Left kidney (tissue), 1 donor: ENCODE measurements at regions not wholly inside any gene's neighbourhood (a gene's known extent, or its start where the extent isn't known, plus 50 kb on each side); places are given as distances from the start of the nearest gene placed in this dataset.

Source experiments
- DNase-seq: peaks from one replicate; pipeline ENCODE4 v3.0.0-alpha.2; 2013

DNA sequence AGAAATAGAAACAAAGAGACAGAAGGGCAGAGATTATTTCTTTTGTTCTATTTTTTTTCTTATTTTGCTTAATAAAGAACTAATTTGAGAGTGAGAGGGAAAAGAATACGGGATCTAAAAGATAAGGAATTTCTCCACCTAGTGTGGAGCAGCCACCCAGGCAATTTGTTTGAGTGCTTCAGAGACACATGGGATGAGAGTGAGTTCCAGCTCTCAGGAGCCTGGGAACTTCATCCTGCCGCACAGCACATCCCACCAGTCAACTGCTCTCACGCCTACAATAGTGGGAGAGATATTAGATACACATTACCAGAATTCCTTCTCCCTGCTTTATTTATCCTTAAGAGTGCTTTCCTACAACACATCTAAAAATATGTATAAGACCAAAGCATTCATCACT is 946.4 kb downstream of the PDHA2 start:
- no peak for DNase-seq

DNA sequence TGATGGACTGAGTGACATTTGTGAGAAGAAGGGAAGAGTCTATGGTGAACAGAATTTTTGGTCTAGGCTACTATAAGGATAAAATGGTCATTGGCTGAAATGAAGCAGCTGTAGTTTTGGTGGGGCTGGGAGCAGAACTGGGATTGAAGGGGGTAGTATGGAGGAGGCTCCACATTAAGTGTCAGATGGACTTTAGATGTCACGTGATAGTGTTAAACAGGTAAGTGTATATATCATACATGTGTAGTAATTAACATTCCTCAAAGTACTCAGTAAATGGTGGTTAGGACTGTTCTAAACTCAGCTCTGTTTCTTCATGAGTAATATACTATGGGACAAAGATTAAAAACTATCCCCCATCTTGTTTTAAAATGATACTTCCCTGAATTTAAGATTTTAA is 947.9 kb downstream of the PDHA2 start:
- DNase-seq, result no peak

DNA sequence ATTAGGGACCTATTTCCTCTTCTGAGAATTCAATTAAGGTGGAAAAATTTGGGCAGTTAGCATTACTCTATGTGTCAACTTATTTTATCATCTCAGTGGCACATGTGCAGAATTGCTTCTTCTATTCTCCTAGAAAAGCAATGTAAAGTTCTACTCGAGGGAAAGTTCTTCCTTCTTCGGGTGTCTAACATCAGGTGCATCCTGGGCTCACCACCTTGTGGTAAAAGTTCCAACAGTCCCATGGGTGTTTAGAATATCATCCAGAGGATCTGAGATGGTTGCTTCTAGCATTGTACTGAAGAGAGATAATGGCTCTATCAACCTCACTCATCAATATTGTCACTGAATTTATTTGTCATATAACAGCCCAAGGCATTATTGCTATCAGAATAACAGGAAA is 969.7 kb downstream of the PDHA2 start:
- no peak for DNase-seq

DNA sequence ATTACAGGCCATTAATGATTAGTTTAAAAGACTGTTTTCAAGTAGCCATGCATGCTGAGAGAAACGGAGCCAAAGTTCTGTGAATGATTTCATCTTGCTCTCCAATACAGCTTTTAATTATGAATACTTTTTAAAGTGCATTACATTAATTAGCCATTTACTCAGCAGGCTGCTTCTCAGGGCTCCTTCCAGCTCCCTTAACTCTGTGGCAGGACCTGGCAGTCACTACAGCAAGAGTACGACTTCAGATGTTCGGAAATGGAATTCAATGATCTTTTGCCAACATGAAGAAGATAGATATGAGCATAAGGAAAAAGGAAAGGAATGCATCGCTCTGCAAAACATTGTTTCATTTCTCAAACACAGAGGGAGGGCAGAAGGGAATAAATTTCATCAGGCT is 987.2 kb downstream of the PDHA2 start:
- DNase-seq, result no peak

DNA sequence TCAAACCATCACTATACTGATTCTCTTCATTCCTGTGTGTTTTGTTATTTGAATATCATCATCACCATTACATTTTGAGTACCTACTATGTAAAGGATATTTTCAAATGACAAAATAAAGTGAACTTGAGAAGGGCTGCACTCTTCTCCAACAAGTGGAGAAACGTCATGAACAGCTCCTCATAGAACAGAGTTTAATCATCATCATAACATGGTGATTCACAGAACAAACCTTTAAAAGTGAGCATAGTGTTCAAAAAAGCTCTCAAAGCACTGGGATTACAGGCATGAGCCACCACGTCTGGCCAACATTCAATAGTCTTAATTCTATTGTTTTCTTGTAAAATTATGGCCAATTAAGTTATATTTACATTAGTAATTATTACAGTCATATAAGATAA is 993.9 kb downstream of the PDHA2 start:
- DNase-seq, result no peak

DNA sequence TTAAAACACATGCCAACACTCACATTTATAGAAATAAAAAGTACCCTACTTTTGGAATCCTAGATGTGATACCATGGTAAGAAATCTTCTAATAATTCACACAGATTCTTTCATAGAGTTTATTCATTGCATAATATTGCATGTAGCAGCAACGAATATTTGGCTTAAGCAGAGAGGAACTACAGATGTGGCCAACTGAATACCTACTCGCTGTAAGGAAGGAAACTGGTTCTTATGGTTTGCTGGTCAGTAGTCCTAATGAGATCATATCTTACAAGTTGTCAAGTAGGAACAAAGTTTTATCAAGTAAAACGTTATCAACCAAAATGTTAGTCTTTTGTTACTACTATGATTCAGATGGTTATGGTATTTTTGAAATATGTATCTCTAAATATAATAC is 996.1 kb downstream of the PDHA2 start:
- no peak for DNase-seq

DNA sequence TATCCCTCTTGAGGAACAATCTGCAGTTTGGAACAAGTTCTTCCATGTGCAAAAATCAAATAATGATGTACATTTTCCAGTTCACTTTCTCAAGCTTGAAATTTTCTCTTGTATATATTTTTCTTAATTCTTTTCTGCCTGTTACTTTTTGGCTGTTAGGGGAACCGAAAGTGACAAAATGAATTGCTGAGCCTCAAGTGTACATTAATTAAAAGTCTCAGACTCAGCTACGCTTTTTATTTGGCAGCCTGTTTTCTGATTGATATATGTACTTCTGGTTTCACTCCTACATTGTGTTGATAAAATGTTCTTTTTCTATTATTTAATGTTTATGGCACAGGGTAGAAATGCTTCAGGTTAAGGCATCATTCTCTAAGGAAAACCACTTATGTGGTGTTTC is 999.5 kb downstream of the PDHA2 start:
- no peak for DNase-seq

DNA sequence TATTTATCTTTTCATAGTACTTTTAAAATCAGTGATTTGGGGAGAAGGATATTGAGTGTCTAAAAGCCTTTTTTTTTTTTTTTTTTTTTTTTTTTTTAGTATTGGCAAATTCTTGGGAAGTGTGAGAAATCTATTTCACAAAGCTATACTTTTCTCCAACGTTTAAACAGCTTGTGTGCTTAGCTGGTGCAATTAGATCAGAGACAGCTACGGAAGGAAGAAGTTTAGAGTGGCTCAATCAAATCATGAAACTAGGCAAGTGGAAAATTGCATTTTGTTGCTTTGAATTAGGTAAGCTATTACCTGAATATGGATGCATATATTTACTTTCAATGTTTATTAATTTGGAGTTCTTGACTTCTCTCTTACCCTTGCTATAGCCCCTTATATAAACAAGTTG is 1001.9 kb downstream of the PDHA2 start:
- DNase-seq, result no peak

DNA sequence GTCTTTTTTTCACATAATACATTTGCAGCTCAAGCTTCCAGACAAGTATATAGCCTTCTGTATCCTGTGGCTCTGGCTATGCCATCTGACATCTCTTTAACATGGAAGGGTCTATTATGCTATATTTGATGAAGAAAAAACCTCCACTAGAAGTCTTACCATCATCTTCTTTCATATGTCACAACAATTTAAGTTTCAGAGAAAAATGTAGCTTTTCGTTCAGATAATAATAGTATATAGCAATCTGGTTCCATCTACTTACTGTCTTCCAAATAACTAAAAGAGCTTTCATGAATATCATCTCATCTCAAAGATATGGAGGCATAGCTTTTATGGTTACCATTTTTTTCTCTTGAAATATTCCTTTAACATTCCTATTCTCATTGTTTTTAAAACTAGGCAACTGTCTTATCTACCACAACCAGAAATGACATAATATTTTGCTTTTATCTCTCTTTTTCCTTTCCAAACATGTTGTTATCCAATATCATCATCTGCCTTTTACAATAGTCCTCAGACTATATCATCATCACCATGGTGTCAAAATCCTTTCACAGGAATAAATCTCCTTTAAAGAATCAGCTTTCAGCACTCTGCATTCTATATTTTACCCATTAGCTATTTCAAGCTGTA is 1005.1 kb downstream of the PDHA2 start:
- DNase-seq, result no peak

DNA sequence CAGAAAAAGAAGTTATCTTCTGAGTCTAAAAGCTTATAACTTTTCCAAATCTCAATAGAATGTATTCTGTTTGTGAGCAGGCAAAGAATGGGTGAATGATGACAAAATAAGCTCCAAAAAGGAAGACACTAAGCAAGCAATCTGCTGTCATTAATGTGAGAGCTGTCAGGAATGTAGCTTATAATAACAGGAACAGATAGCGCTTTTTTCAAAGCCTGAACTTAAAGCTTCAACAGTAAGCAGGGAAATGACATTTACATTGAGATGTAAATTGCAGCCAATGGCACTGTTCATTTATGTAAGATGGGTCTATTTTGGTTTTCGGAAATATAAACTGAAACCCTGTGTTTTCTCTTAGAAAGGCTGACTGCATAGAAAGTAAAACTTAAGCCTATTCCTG is 1005.9 kb downstream of the PDHA2 start:
- DNase-seq, result no peak

DNA sequence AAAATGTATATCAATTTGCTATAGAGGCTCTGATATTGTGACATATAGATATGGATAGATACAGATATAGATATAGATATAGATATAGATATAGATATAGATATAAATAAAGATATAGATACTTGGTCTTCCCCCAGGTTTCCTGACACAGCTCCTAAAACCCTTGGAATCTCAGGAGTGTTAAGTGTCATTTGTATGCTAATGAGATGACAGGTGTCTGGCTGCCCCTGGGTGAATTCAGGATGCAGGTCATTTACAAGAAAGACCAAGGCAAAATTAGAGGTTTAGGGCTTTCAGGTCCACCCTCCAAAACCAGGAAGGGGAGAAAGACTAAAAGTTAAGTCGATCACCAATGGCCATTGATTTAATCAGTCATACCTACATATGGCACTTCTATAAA is 1034.8 kb downstream of the PDHA2 start:
- DNase-seq, result no peak

DNA sequence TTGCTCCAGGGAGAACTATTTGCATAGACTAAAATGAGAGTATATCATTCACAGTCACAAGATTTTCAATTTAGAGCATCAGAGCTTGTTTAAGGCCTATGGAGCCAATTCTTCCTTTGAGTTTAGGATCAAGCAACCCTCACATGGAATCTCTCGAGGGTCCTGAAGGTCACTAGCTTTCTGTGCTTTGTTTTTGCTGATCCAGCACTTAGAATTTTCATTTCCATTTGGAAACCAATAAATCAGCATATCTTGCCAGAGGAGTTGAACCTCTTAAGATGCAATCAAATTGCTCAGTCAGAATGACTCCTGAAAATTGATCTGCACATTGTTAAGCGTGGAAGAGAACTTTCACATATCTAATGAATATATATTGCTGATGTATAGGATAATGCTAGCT is 1039.6 kb downstream of the PDHA2 start:
- no peak for DNase-seq

DNA sequence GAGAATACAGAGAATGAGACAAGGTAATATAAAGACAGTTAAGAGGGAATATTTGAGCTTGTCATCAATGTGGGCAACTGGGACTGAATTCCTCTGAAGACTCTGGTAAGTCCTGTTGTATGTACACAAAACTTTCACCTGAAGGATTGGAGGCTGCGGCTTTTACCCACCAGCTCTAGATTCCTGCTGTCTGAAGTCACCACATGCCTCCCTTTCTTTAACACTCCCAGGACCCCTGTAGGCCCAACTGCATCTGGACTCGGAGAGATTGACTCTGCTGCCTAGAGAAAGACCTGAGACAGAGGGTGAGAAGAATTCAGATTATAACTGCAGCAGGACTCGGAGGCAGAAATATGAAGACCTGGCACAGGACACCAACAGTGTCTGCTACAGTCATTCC is 1048.0 kb downstream of the PDHA2 start:
- no peak for DNase-seq

DNA sequence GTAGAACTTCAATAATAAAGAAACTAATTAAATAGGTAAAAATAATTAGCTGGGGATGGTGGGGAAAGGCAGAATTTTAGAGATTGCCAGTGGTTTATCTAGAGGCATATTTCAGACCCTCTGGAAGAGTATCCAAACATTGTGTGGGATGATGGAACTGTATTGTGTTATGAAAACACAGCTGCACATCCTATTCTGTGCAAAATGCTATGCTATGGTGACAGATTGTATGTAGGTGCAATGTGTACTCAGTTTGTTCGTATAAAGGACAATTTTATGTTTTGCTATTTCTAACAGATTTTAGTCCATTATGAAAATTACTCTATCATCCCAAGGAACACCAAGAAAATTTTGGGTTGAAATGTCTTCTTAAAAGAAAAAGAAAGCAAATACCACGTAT is 1054.7 kb downstream of the PDHA2 start:
- no peak for DNase-seq

DNA sequence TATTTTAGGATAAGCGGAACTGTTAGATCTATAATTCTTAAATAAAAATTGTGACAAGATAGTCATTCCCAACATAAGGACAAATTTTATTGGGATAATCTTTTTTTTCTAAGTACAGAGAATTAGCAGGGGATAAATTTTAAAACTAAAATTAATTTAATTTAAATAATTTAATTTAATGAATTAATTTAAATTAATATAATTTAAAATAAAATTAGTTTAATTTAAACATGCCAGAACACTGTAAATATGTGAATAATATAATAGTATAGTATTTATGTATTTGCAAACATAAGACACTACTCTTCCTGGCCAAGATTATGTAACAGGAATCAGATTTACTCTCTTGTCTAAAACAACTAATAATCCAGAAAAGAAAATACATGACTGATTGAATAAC is 1055.9 kb downstream of the PDHA2 start:
- DNase-seq, result no peak

DNA sequence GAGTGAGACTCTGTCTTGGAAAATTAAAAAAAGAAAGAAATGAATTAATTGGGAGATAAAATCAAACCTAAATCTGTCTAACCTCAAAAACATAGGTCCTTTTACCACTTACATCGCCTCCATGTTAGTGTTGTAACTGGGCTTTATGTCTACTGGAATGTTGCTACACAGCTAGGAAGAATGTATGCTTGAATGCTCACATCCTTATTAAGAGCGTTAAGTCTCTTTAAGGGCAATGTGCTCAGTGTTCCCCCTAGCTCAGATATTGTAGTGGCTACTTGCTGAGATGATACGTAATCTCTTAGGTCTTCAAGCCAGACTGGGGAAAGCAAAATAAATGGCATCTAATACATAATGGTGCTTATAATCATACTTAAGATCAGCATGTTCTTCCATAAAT is 1072.8 kb downstream of the PDHA2 start:
- no peak for DNase-seq

DNA sequence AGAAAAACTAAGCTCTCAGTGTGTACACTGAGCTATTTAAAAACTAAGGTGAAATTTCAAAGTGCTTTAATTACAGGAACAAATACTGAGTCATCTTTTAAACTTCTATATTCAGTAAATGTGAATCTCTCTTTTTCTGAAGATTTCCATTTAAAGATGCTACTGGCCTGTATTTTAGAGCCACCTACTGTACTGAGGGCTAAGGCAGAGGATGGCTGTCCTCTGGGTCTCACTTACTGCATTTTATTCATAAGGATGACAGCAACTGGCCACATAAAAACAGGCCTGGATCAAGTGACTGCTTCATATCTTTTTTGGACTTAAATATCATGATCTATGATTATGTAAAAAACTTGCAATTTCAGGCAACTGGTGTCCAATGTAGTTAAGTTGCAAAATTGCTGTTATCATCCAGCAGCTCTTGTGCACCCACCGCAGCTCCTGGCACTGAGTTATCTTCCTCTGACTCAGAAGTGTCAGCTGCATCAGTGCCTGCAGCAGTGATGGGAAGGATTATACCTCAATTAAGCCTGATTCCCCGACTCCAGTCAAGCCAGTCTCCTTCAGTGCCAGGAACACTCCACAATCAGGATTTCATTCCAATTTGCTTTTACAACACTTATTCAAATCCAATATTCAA is 1073.7 kb downstream of the PDHA2 start:
- no peak for DNase-seq

DNA sequence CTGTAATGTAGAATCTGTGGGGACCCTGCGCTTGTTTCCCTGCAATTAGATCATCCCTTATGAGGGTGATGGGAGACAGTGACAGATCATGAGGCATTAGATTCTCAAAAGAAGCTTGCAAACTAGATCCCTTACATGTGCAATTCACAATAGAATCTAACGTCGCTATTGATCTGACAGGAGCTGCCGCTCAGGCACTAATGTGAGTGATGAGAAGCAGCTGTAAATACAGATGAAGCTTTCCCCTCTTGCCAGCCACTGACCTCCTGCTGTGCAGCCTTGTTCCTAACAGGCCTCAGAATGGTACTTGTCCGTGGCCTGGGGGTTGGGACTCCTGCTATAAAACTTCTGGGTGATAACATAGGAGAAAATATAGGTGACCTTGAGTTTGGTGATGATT is 1076.8 kb downstream of the PDHA2 start:
- no peak for DNase-seq

DNA sequence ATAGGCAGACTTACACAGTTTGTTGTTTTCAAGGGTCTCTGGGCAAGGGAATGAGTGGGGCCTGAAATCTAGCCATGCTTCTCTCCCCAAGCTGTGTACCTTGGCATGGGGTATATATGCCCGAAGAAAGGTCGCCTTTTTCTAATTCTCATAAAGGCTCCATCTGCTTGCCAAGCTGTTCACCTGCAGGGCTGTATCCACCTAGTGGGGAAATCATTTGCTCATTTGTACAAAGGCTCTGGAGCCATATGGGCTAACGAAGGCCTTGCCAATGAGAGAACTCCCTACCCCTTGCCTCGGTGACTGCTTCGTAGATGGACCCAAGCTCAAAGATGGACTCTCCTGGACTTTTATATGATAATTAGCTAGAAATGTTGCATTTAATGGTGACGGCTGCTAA is 1097.0 kb downstream of the PDHA2 start:
- no peak for DNase-seq

DNA sequence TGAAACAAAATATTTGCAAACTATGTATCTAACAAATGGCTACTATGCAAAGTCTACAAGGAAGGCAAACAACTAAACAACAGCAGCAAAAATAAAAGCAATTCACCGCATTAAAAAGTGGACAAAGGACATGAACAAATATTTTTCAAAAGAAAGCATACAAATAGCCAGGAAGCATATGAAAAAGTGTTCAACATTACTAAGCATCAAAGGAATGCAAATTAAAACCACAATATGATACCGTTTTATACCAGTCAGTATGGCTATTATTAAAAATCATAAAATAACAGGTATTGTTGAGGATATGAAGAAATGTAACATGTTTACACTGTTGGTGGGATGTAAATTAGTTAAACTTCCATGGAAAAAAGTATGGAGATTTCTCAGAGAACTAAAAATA is 1106.7 kb downstream of the PDHA2 start:
- no peak for DNase-seq

DNA sequence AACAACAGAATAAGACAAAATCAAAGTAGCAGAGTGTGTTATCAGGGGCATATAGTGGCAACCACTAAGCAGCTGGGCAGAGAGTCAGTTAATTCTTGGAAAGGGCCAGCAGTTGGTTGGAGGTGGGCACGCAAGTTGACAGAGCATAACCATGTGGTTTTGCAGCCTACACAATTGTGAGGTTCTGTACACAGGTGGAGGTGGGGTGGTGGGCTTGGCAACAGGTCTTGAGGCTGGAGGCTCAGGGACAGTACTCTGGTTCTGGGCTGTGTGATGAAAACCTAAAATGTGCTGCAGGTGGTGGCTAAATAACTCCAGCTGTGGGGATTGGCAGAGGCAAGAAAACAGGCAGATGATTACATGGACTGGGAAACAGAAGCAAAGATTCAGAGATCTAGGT is 1112.7 kb downstream of the PDHA2 start:
- no peak for DNase-seq

DNA sequence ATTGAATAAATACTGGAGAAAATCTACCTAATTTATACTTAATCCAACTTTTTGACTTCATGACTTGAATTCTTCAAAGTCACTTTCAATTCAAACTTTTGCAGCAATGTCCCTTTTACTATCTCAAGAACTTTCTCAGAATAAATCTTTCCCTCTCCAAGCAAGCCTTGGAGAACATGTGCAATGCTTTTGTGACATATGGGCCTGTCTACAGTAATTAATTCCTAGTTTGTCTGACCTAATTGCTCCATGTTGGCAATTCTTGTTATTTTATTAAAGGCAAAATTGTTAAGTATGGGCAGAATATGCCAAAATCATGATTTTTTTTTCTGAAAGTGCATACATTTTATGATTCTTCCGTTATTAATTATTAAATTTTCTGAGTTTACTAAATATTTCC is 1115.3 kb downstream of the PDHA2 start:
- DNase-seq, result no peak

DNA sequence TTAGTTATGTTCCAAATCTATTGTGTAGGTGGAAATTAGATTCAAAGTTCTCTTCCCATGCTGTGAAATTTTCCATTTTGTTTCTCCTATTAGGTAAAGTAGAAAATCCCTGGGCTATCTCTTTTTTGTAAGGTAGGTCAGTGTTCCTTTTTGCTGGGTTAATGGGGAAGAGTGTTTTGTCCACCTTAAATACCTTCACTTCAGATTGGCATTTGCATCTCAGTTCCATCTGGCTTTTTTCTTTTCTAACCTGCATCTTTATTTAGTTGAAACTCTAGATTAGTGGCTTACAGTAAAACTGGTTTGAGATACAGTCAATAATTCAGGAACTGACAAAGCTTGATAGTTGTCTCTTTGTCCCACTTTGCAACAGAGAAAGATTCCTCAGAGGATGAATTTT is 1115.8 kb downstream of the PDHA2 start:
- no peak for DNase-seq

DNA sequence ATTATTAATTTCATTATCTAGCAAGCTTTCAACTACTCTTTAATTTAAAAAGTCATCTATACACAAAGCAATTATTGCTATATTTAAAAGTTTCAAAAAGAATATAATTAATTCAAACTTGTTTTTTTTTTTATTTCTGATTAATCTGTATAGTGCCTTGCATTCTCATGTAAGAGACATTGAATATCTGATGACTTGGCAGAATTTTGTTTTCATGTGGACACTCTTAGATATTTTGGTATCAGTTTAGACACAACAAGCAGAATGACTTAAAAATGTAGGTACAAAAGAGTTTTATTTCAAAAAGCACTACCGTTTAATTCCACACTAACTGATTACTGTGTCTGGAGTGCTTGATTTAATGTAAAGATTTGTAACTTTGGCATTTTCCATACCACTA is 1129.6 kb downstream of the PDHA2 start:
- no peak for DNase-seq

DNA sequence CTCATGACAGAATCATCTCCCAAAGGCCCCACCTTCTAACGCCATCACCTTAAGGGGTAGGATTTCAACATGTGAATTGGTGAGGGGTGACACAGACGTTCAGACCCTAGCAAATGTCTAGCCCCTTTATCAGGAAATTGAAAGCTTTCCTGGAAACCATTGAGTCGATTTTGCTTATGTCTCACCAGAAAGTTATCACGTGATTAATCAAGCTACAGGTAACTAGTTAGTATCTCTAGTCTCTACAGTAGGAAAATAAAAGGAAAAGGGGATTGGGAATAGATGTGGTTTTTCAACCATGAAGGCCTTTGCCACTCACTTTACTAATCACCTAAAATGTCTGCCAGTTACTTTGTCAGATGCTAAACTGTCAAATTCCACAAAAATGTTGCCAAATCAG is 1133.0 kb downstream of the PDHA2 start:
- DNase-seq, result no peak
